ENCODE measurements at regions not wholly inside any gene's neighbourhood (a gene's known extent, or its start where the extent isn't known, plus 50 kb on each side); places are given as distances from the start of the nearest gene placed in this dataset.

DNA sequence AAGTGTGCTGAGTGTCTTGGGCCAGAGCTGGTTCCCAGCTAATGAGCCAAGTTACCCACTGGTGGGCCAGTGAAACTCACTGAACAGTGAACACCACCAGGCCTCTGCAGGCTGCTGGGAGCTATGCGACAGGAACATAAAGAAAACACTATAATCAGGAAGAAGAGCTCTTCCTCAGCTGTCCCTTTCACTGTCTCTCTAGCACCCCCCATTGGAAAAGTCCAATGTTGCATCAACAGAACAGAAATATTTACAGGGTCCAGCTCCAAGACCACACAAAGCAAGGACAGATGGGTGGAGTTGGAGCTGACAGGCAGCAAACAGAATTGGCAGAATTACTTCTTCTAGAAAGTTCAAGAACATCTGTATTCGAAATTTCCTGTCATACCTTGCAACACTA is 903.6 kb upstream of the TMEM132C start:
- H3K9me3 ChIP-seq (ENCODE audit: severe bottlenecking) = peaks cover 2% of the 10 kb centered on the region
- ATAC-seq (ENCODE audit: low read depth) (no peak), DNase-seq (ENCODE audit: low spot score) (no peak)
- no peaks in the 10 kb centered on the region for H3K4me1 ChIP-seq (ENCODE audit: insufficient read depth, poor library complexity, severe bottlenecking)
- TF ChIP-seq CTCF (IDR thresholded peaks at IDR 0.05; ENCODE audit: poor library complexity, severe bottlenecking) = peak; percentile 19
- H3K27ac ChIP-seq (ENCODE audit: poor library complexity, severe bottlenecking) = no peak overlapping the region
- H3K36me3 ChIP-seq (ENCODE audit: low read depth) = no peaks in the 10 kb centered on the region
- H3K4me3 ChIP-seq (ENCODE audit: severe bottlenecking) = no peak overlapping the region
- H3K27me3 ChIP-seq (ENCODE audit: insufficient read depth, poor library complexity, severe bottlenecking) = no peaks in the 10 kb centered on the region

- Histone ChIP-seq H3K36me3 (ENCODE audit: low read depth) (no peaks in the 10 kb centered on the region), H3K27ac (ENCODE audit: poor library complexity, severe bottlenecking) (no peak overlapping the region), H3K4me1 (ENCODE audit: insufficient read depth, poor library complexity, severe bottlenecking) (no peaks in the 10 kb centered on the region), H3K9me3 (ENCODE audit: severe bottlenecking) (no peaks in the 10 kb centered on the region), H3K4me3 (ENCODE audit: severe bottlenecking) (no peak overlapping the region), H3K27me3 (ENCODE audit: insufficient read depth, poor library complexity, severe bottlenecking) (no peaks in the 10 kb centered on the region)
- DNase-seq (ENCODE audit: low spot score) (no peak), ATAC-seq (ENCODE audit: low read depth) (no peak)
- no peak for TF ChIP-seq CTCF (IDR thresholded peaks at IDR 0.05; ENCODE audit: poor library complexity, severe bottlenecking)
Observed at GRCh38 chr12:127373559-127373958, 893.4 kb upstream of the TMEM132C start.

DNA sequence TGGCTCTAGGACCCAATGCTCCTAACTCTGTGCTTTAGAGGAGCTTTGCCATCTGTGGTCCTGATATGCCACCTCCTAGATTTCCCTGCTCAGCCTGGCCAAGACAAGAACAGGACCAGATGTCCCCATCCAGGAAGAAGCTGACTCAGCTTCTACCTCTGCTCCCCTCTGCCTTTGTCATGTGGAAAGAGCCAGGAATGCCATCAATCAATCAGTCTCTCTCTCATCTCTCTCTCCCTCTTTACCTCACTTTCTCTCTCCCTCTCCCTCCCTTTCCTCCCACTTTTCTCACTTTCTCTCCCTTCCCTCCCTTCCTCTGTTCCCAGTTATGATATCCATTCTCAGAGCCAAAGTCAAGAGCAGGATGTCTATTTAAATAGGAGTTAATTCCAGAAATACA is 892.5 kb upstream of the TMEM132C start:
- no peak for ATAC-seq (ENCODE audit: low read depth)
- DNase-seq (ENCODE audit: low spot score) = no peak
- H3K4me3 ChIP-seq (ENCODE audit: severe bottlenecking) = no peak overlapping the region

DNA sequence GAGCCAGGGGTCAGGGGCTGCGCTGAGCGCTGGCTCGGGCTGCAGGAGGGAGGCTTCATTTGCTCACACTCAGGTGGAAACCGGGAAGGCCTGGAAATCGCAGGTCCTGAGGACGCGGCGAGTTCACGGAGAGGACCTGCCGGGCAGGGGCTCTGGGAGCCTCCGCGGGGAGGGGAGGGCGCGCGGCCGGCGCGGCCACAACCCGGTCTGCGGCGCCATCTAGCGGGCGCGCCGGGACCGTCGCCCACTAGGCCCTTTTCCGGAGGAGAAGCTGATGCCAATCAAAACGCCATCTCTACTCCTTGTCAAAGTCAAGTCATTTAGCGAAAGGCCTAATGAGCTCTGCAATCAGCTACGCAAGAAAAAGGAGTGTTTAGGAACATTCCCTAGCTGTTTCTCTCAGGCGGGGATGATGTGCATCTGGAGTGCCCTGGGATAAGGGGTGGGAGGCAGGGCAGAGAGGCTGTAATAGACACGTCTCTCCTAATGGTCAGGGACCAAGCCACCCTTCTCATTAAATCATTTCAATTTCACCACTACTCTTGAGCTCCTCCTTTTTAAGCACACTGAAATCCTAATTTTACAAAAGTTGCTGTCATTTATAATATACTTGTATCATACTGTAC is 885.8 kb upstream of the TMEM132C start:
- peak; percentile 81 for ATAC-seq (ENCODE audit: low read depth)
- H3K27me3 ChIP-seq (ENCODE audit: insufficient read depth, poor library complexity, severe bottlenecking) = no peaks in the 10 kb centered on the region
- H3K4me3 ChIP-seq (ENCODE audit: severe bottlenecking) = peak overlapping the region; percentile 22
- TF ChIP-seq CTCF (IDR thresholded peaks at IDR 0.05; ENCODE audit: poor library complexity, severe bottlenecking) = peak; percentile 98
- H3K27ac ChIP-seq (ENCODE audit: poor library complexity, severe bottlenecking) = no peak overlapping the region
- no peaks in the 10 kb centered on the region for H3K36me3 ChIP-seq (ENCODE audit: low read depth)
- H3K9me3 ChIP-seq (ENCODE audit: severe bottlenecking) = no peaks in the 10 kb centered on the region
- DNase-seq (ENCODE audit: low spot score) = no peak
- H3K4me1 ChIP-seq (ENCODE audit: insufficient read depth, poor library complexity, severe bottlenecking) = peaks cover 11% of the 10 kb centered on the region

More for the DNA sequence above, 892.5 kb upstream of the TMEM132C start:
- no peak for TF ChIP-seq CTCF (IDR thresholded peaks at IDR 0.05; ENCODE audit: poor library complexity, severe bottlenecking)
- Histone ChIP-seq H3K4me1 (ENCODE audit: insufficient read depth, poor library complexity, severe bottlenecking) (no peaks in the 10 kb centered on the region), H3K27ac (ENCODE audit: poor library complexity, severe bottlenecking) (no peak overlapping the region), H3K36me3 (ENCODE audit: low read depth) (no peaks in the 10 kb centered on the region), H3K27me3 (ENCODE audit: insufficient read depth, poor library complexity, severe bottlenecking) (no peaks in the 10 kb centered on the region), H3K9me3 (ENCODE audit: severe bottlenecking) (no peaks in the 10 kb centered on the region)

GRCh38 chr12:127381681-127382080 is 885.3 kb upstream of the TMEM132C start:
- Histone ChIP-seq H3K9me3 (ENCODE audit: severe bottlenecking) (no peaks in the 10 kb centered on the region), H3K36me3 (ENCODE audit: low read depth) (no peaks in the 10 kb centered on the region), H3K27ac (ENCODE audit: poor library complexity, severe bottlenecking) (no peak overlapping the region), H3K27me3 (ENCODE audit: insufficient read depth, poor library complexity, severe bottlenecking) (no peaks in the 10 kb centered on the region), H3K4me1 (ENCODE audit: insufficient read depth, poor library complexity, severe bottlenecking) (peaks cover 11% of the 10 kb centered on the region), H3K4me3 (ENCODE audit: severe bottlenecking) (no peak overlapping the region)
- peak; percentile 65 for ATAC-seq (ENCODE audit: low read depth)
- no peak for DNase-seq (ENCODE audit: low spot score)
- no peak for TF ChIP-seq CTCF (IDR thresholded peaks at IDR 0.05; ENCODE audit: poor library complexity, severe bottlenecking)
